Uterus (tissue), 3 donors: ENCODE measurements at regions not wholly inside any gene's neighbourhood (a gene's known extent, or its start where the extent isn't known, plus 50 kb on each side); places are given as distances from the start of the nearest gene placed in this dataset.

Experiments used
- DNase-seq, 2 donors: peaks; one replicate each; pipeline ENCODE4 v3.0.0-alpha.2; 2019 to 2020
- H3K27ac ChIP-seq, 2 donors: fragments of 200-600 bp; sonication (generic); 1 replicate in 1 of 2; 2 replicates in 1 of 2; pipeline ENCODE4 v1.5.1; 2016 to 2018
- H3K27me3 ChIP-seq, 2 donors: fragments of 200-600 bp; sonication (generic); one replicate each; pipeline ENCODE4 v1.5.1; 2018 to 2019; ENCODE audit warnings: control low read depth in 1 of 2
- H3K36me3 ChIP-seq, 2 donors: fragments of 200-600 bp; sonication (generic); one replicate each; pipeline ENCODE4 v1.5.1; 2019; ENCODE audit warnings: control low read depth in 1 of 2
- H3K4me1 ChIP-seq, 2 donors: fragments of 200-600 bp; sonication (generic); one replicate each; pipeline ENCODE4 v1.5.1; 2018 to 2019; ENCODE audit warnings: control low read depth in 1 of 2
- H3K4me3 ChIP-seq, 2 donors: fragments of 200-600 bp; sonication (generic); 1 replicate in 1 of 2; 2 replicates in 1 of 2; pipeline ENCODE4 v1.5.1; 2018 to 2019; ENCODE audit warnings: mild to moderate bottlenecking in 1 of 2
- H3K9me3 ChIP-seq, 2 donors: fragments of 200-600 bp; sonication (generic); one replicate each; pipeline ENCODE4 v1.5.1; 2019; ENCODE audit warnings: control low read depth in 1 of 2
- CTCF ChIP-seq, 4 experiments: fragments of 200-600 bp in 2 of 4; fragments of 450-650 bp in 2 of 4; sonication (generic) in 2 of 4; IDR thresholded peaks; one replicate each; pipeline ENCODE4 v1.5.1; 2016 to 2019; ENCODE audit warnings: antibody characterized with exemption in 4 of 4, mild to moderate bottlenecking in 2 of 4, moderate library complexity in 1 of 4
- POLR2A ChIP-seq, 2 donors: fragments of 450-650 bp; IDR thresholded peaks; one replicate each; pipeline ENCODE4 v1.6.1; 2016; ENCODE audit warnings: antibody characterized with exemption in 2 of 2, mild to moderate bottlenecking in 1 of 2, moderate library complexity in 1 of 2
- intact Hi-C: fragments of 100-400 bp; cut with DNase I; formaldehyde crosslinking; loops from one replicate; pipeline ENCODE4 v1.15.1; 2023; ENCODE audit warnings: low total_unique reads
- donor health status: DM: yes; HTN: yes; CAD: no.

GRCh38 chr6:20036141-20036677 is 176.1 kb downstream of the MBOAT1 start:
- H3K4me1 ChIP-seq: no peaks in the 10 kb centered on the region
- intact Hi-C loops: no loop called here
- DNase-seq: no peak
- H3K27ac ChIP-seq: no peak overlapping the region
- TF ChIP-seq CTCF (IDR thresholded peaks at IDR 0.05) (no peak), POLR2A (IDR thresholded peaks at IDR 0.05) (no peak)
- no peak overlapping the region for H3K4me3 ChIP-seq
- no peaks in the 10 kb centered on the region for H3K36me3 ChIP-seq
- H3K9me3 ChIP-seq: no peaks in the 10 kb centered on the region
- H3K27me3 ChIP-seq: no peaks in the 10 kb centered on the region

GRCh38 chr6:20038410-20039204 is 173.7 kb downstream of the MBOAT1 start:
- H3K4me3 ChIP-seq: no peak overlapping the region
- no peaks in the 10 kb centered on the region for H3K9me3 ChIP-seq
- H3K27me3 ChIP-seq: no peaks in the 10 kb centered on the region
- no peaks in the 10 kb centered on the region for H3K4me1 ChIP-seq
- TF ChIP-seq POLR2A (IDR thresholded peaks at IDR 0.05) (no peak), CTCF (IDR thresholded peaks at IDR 0.05) (no peak)
- intact Hi-C loops: no loop called here
- no peak for DNase-seq
- H3K27ac ChIP-seq: no peak overlapping the region
- no peaks in the 10 kb centered on the region for H3K36me3 ChIP-seq

- Histone ChIP-seq H3K4me1 (no peaks in the 10 kb centered on the region), H3K4me3 (no peak overlapping the region), H3K36me3 (no peaks in the 10 kb centered on the region), H3K27ac (no peak overlapping the region), H3K27me3 (no peaks in the 10 kb centered on the region), H3K9me3 (no peaks in the 10 kb centered on the region)
- intact Hi-C loops: no loop called here
- TF ChIP-seq CTCF (IDR thresholded peaks at IDR 0.05): no peak
- no peak for TF ChIP-seq POLR2A (IDR thresholded peaks at IDR 0.05)
- no peak for DNase-seq
Observed at GRCh38 chr6:20044883-20045282, 167.4 kb downstream of the MBOAT1 start.
